Ureter (tissue), 1 donor: ENCODE measurements at regions not wholly inside any gene's neighbourhood (a gene's known extent, or its start where the extent isn't known, plus 50 kb on each side); places are given as distances from the start of the nearest gene placed in this dataset.
"Not testable (repeated sequence)": the region's sequence is repeated elsewhere in the genome, so short reads cannot be mapped to it uniquely, and the experiment has no call there.

Source experiments
- DNase-seq: peaks from one replicate; pipeline ENCODE4 v3.0.0-alpha.2; 2020; ENCODE audit warnings: low spot score
- donor health status: DM: yes; HTN: yes; CAD: no.

DNA sequence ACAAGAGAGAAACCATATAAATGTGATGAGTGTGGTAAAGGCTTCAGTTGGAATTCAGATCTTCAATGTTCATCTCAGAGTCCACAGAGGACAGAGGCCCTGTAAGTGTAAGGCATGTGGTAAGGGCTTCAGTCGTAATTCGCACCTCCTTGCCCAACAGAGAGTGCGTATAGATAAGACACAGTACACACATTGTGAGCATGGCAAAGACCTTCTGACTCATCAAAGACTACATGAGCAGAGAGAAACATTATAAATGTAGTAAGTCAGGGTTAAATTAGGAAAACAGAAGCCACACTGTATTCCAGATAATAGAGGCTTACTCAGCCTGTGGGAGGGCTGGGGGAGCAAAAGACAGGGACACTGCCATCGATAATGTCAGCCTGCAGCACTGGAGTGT lies 98.1 kb upstream of the GPR39 start:
- DNase-seq: not testable (repeated sequence)

DNA sequence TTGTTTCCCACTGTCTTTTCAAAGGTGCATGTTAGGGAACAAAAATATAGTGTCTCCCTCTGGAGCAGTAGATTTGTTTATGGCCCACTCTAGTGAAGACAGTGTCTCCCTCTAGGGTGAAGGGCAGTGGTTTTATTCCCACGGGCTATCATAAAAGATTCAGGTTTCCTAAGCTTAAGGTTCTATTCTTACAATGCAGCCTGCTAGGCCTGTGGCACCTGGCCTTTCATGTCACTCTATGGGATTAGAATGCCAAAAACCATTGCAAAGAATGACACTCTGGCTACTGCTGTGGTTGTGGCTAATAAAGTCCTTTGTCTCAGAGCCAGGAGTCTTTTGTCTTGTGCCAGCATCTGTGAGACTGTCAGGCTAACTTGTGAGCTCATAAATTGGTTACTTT lies 92.6 kb upstream of the GPR39 start:
- DNase-seq: not testable (repeated sequence)

DNA sequence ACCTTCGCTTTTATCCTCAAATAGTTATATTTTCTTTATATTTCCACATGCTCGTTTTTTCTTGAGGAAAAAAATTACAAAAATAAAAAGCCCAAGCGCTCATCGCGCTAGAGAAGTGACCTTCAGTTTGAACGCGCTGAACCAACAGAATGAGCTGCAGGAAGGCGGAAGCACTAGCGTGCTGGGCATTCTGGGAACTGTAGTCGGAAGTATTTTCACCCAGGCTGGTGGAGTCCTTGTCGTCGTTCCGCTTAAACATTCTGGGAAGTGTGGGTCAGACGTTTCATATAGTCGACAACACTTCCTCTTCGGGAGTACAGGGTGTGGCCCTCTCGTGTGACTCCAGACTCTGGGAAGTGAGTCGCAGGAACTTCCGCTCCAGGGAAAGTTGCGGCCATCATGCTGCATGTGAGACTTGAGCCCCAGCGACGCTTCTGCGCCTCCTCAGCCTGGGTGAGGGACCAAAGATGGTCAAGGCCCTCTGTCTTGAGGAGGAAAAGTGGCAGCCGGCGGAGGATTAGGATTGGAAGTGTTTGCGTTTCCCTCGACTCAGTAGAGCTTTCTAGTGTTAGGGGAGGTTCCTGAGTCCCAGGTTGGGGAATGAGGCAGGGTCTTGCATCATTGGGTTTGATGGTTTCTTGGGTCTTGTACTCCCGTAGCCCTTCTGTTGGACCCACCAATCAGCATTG lies 84.1 kb upstream of the GPR39 start:
- DNase-seq: not testable (repeated sequence)

DNA sequence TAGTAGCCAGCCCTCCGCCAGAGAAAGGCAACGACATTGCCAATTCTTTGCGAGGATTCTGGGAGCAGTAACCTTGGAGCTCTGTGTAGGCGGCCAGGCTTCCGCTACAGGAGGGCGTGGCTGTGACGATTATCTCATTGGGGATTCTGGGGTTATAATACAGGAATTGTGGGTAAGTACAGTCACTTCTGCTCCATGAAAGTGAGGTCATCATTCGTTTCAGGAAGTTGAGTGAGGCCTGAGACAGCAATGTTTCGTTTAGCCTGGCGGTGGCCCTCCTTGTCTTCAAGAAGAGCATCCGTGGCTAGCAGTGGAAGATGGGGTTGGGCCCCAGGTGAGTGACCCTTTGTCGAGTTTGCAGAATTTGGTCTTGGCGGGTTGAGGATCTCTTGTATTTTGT lies 79.5 kb upstream of the GPR39 start:
- not testable (repeated sequence) for DNase-seq

DNA sequence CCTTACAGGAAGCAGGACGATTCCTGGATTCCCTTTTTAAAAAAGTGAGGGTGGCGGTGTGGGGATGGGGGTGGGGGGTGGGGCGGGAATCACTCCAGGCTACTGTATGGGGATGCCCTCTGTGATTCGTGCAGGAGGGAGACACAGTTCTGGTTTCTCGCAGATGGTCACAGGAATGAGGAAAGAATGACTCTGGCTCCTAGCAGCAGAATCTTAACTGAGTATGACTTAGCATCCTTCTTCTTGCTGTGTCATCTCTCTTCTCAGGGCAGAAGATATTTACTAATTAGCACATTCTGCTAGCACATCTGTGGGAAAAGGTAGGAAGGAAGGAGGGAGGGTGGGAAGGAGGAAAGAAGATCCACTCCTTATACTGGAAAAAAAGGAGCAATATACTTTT lies 78.8 kb upstream of the GPR39 start:
- DNase-seq: not testable (repeated sequence)

DNA sequence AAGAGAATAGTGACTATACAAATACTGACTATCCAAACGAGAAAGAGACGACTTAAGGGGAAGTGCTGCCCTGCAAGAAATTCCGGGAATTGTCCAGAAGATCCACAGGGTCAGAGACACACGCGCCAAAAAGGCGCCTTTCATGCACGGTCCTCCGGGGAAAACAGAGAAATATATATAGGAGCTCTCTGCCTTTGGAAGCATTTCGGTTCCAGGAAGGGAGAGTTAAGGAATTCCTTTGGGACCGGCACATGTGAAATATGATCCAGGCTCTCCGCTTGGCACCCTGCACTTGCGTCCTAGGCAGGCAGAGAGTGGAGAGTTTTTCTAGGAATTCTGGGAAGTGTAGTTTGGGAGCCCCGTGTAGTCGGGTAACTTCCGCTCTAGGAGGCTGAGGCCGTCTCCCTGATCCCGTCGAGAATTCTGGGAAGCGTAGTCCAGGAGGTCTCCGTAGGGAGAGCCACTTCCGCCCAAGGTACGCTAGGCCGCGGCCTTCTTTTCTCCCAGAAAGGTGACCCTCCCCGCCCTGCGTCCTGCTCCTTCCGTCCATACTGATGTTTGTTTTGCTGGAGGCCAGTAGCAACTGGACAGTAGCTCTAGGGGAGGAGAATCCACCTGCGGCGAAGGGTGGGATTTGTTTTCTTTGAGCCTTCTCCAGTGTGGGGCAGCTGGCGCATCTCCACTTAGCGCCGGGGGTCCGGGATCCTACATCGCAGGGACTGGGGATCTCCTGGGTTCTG lies 69.4 kb upstream of the GPR39 start:
- DNase-seq: peak; percentile 90

DNA sequence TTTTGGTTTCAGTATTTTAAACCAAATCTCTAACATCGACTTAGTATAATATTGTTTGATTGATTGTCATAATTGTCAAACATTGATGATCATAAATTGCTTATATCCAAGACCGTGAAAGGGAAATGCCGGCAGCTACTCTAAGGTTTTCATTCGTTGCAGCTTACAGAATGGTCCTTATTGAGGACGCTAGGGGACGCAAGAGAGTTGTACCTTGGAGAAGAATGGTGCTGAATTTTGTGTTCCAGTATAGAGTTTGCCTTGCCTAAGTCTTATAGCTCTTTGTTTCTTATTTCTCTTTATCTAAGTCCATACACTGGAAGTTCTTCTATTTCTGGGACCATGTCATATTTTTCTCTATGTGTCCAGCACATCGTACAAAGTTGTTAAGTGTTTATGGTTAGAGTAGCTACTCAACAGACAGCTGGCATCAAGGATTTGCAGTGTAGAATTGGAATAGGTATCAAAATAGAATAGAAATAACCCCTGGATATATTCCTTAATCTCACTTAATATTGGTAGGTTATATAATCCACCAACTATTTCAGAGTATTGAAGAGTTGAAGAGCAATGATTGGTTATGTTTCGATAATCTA lies 67.4 kb upstream of the GPR39 start:
- DNase-seq: not testable (repeated sequence)

DNA sequence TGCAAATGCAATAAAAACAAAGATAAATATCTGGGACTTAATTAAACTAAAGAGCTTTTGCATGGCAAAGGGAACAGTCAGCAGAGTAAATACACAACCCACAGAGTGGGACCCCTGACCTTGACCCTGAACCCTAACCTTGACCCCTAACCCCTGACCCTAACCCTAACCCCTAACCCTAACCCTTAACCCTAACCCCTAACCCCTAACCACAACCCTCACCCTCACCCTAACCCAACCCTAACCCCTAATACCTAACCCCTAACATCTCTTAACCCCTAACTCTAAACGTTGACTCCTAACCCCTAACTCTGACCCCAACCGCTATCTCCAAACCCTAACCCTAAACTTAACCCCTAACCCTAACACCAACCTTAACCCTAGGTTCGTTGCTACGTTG lies 64.9 kb upstream of the GPR39 start:
- not testable (repeated sequence) for DNase-seq

DNA sequence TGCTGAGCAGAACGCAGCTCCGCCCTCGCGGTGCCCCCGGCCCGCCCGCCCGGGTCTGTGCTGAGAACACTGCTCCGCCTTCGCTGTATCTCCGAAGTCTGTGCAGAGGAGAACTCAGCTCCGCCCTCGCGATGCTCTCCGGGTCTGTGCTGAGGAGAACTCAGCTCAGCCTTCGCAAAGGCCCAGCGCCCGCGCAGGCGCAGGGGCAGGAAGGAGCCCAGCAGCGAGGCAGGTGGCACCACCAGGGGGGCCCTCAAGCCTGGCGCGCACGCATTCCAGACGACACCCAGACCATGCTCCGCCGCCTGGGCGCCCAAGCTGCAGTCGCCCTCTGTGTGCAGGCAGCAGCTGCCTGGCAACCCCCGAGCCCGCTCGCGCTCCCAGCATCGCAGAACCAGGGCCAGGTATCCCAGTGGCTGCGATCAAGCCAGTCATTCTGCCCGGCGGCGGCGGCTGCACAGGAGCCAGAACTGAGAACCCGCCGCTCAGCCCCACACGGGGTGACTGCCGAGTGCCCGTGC lies 64.1 kb upstream of the GPR39 start:
- peak; percentile 57 for DNase-seq

DNA sequence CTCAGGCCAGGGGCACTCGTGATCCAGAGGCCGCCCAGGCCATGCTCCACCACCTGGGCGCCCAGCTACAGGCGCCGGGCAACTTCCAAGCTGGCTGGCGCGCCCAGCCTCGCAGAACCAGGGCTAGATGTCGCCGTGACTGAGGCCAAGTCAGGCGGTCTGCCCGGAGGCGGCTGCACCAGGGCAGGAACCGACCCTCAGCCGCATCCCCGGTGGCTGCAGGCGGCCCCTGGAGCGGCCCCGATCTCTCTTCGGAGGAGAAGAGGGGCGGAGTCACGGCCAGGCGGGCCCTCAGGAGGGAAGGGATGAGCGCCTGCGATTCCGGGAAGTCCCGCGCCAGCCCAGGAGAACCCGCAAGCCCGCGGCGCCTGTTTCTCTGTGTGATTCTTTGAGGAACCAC lies 63.2 kb upstream of the GPR39 start:
- DNase-seq: peak; percentile 59

DNA sequence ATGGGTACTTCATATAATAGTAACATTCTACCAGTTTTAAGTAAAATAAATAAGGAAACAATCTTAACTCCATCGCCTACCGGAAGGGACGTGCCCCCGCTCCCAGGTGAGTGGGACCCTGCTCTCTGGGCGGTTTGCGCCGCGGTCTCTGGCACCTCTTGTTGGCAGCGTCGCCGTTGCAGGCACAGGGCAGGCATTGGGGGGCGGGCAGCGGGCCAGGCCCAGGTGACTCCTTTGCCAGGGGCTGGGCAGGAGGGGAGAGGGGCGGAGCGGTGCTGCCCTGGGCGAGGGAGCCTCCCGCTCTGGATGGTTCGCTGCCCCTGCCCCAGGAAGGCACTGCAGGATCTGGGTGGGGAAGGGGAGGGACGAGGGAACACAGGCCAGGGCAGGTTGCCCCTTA lies 55.6 kb upstream of the GPR39 start:
- DNase-seq: not testable (repeated sequence)

DNA sequence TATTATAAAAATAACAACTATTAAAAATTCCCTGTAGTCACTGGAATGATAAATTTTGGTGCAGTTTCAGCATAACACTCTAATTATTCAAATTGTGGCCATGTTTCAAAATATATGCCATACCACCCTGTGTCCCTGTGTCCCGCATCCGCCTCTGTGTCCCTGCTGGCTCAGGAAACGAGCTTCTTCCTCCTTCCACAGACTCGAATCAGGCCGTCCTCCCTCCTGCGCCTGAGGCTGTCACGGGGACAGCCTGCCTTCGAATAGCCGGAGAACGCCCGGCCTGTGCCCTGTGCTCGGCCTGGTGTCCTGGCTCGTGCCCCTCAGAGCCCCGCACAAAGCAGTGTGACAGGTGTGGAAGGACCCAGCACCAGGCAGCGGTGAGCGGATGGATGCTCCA lies 55.1 kb upstream of the GPR39 start:
- not testable (repeated sequence) for DNase-seq

DNA sequence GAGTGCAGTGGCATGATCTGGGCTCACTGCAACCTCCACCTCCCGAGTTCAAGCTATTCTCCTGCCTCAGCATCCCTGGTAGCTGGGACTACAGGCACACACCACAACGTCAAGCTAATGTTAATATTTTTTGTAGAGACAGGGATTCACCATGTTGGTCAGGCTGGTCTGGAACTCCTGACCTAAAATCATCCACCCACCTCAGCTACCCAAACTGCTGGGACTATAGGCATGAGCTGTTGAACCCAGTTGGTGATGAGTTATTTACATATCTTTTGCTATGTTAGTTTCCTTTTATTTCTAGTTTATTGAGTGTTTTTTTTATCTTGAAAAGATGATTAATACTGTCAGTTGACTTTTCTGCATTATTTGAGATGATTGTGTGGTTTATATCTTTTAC lies 53.3 kb upstream of the GPR39 start:
- not testable (repeated sequence) for DNase-seq

DNA sequence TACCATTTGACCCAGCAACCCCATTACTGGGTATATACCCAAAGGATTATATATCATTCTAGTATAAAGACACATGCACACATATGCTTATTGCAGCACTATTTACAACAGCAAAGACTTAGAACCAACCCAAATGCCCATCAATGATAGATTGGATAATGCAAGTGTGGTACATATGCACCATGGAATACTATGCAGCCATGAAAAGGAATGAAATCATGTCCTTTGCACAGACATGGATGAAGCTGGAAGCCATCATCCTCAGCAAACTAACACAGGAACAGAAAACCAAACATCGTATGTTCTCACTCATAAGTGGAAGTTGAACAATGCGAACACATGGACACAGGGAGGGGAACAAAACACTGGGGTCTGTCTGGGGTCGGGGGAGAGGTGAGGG lies 50.6 kb upstream of the GPR39 start:
- DNase-seq: not testable (repeated sequence)

DNA sequence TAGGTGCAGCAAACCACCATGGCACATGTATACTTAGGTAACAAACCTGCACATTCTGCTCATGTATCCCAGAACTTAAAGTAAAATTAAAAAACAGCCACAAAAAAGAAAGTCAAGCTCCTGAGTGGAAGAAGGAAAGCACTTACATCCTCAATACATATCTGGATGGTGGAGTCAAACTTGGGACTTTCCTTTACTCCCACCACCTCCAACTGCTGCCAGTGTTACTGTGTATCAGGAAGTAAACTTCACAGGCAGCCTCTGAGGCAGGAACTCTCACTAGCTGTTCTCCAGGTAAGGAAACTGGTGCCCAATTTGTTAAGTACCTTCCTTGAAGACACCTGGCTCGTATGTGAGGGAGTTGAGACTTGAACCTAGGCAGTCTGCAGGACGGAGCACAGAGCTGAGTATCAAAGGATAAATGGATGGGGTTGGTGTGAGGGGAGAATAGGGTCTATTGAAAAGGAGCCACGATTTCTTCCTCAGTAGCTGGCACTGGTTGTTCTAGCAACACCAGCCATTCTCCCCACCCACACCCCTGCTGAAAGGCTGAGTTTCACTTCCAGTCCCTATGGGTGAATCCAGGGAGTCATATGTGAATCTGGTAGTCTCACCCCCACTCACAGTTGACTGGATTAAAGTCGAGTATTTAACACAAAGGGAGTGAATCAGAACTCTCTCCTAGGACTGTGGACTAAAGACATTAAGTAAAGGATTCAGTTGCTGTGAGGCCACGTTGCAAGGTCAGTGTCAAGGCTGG lies 50.0 kb upstream of the GPR39 start:
- DNase-seq: no peak
